ENCODE measurements at regions not wholly inside any gene's neighbourhood (a gene's known extent, or its start where the extent isn't known, plus 50 kb on each side); places are given as distances from the start of the nearest gene placed in this dataset.

DNA sequence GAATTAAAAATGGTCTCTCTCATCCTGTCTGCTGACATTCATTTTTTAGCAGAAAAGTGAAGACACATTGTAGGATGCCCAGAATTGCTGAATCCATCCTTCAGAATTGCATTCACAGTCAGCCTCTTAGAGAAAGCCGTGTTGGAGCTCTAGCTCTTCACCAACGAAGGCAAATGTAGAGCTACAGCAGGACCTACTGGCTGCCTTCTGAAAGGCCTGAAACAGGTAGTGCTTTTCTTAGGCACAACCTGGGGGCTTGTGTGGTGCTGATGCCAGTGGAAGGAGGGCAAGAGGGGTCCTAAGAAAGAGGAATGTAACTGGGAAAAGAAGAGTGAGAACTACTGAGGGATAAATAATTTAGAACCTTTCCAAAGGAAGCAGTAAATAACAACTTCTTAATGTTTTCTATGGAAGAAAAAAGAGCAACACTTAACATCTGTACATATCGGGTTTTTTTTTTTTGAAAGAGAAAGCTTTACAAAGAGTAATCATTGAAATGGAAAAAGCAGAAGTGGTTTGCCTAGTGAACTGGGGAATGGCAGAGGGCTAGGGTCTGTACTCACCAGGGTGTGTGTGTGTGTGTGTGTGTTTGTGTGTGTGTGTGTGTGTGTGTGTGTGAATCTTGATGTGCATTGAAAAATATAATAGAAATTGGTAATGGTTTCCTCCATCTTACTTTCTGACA is 297.8 kb downstream of the SATB1 start:
- no peak overlapping the region for H3K27ac ChIP-seq

GRCh38 chr3:18126772-18127171 is 298.4 kb downstream of the SATB1 start:
- H3K4me1 ChIP-seq = no peaks in the 10 kb centered on the region
- no peak for DNase-seq
- intact Hi-C loops (cut with DNase I; ENCODE audit: low total_unique reads) = no loop called here
- H3K36me3 ChIP-seq = no peaks in the 10 kb centered on the region
- no peak overlapping the region for H3K27ac ChIP-seq
- 81 to 86% (median 82%) methylated on average over 5 of the region's 5 CpGs for WGBS, 5 donors
- H3K4me3 ChIP-seq = no peak overlapping the region
- H3K27me3 ChIP-seq = no peaks in the 10 kb centered on the region
- no peaks in the 10 kb centered on the region for H3K9me3 ChIP-seq
- TF ChIP-seq POLR2AphosphoS5 (IDR thresholded peaks at IDR 0.05) = no peak
- TF ChIP-seq POLR2A (IDR thresholded peaks at IDR 0.05) = no peak

More for the DNA sequence above, 297.8 kb downstream of the SATB1 start:
- DNase-seq = no peak
- TF ChIP-seq EP300 (IDR thresholded peaks at IDR 0.05) (no peak), POLR2AphosphoS5 (IDR thresholded peaks at IDR 0.05) (no peak), CTCF (IDR thresholded peaks at IDR 0.05) (no peak)
- no peaks in the 10 kb centered on the region for H3K9me3 ChIP-seq
- no peaks in the 10 kb centered on the region for H3K27me3 ChIP-seq
- no peak overlapping the region for H3K4me3 ChIP-seq
- intact Hi-C loops (cut with DNase I; ENCODE audit: low total_unique reads) = no loop called here
- H3K4me1 ChIP-seq = no peaks in the 10 kb centered on the region
- no peaks in the 10 kb centered on the region for H3K36me3 ChIP-seq
- WGBS, 5 donors = 68 to 77% (median 72%) methylated on average over 3 of the region's 3 CpGs

DNA sequence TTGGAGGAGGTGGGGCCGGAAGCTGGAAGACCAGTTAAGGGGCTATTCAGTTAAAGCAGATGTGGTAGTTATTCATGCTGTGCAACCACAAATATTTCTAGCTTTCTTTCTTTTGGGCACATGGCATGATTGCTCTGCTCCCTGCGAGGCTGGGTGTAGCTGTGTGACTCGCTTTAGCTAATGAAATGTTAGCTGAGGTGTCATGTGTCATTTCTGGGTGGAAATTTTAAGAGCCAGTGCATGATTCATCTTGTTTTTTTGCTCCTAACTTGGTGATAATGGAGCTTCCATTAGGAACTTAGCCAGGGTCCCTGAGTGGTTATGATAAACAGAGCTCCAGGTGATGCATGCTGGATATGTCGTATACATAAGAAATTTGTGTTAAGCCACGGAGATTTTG is 300.6 kb downstream of the SATB1 start:
- WGBS, 5 donors = 72 to 79% (median 77%) methylated on average over 5 of the region's 5 CpGs

DNA sequence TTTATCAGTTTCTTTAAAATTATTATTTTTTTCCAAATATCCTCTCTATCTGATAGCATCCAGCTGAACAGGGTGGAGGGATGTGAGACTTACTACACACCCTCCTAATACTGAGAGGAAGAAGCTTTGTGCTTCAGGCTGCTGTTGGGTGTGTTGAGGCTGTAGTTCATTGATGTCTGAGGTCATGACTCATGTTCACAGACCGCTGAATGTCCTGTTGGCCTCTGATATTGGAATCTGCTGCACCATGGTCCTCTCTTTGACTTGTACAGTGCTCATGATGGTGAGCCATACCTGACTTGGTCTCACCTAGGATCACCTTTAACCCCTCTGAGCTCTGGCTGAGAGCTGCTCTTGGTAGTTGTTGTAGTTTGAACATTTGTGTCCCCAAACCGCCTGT is 302.9 kb downstream of the SATB1 start:
- TF ChIP-seq CTCF (IDR thresholded peaks at IDR 0.05) = no peak
- TF ChIP-seq EP300 (IDR thresholded peaks at IDR 0.05) = no peak
- TF ChIP-seq POLR2AphosphoS5 (IDR thresholded peaks at IDR 0.05) = no peak
- no peak for TF ChIP-seq POLR2A (IDR thresholded peaks at IDR 0.05)
- WGBS, 5 donors = 70 to 86% (median 83%) methylated on average over 2 of the region's 2 CpGs
- DNase-seq = no peak

More for the DNA sequence above, 300.6 kb downstream of the SATB1 start:
- H3K36me3 ChIP-seq = no peaks in the 10 kb centered on the region
- no peak for TF ChIP-seq CTCF (IDR thresholded peaks at IDR 0.05)
- no peak for TF ChIP-seq EP300 (IDR thresholded peaks at IDR 0.05)
- TF ChIP-seq POLR2A (IDR thresholded peaks at IDR 0.05) = no peak
- TF ChIP-seq POLR2AphosphoS5 (IDR thresholded peaks at IDR 0.05) = no peak
- no peaks in the 10 kb centered on the region for H3K4me1 ChIP-seq
- intact Hi-C loops (cut with DNase I; ENCODE audit: low total_unique reads) = no loop called here
- H3K9me3 ChIP-seq = no peaks in the 10 kb centered on the region
- no peaks in the 10 kb centered on the region for H3K27me3 ChIP-seq
- H3K27ac ChIP-seq = no peak overlapping the region
- DNase-seq = no peak
- H3K4me3 ChIP-seq = no peak overlapping the region

DNA sequence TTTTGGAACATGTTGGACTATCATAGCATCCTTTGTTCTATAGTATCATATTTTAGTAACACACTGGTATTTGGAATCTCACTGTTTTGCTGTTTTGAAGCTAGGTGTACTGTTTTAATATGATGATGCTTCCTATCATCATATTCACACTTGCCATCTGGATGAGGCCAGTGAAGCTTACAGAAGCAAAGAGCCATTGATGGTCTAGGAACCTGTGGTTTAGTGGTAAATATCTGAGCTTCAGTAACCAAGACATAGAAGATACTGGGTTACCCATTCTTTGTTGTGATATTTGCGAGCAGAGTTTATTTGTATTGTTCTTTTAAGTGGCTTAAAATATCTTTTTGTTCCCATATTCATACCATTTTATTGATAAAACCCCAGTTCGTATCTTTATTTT is 304.1 kb downstream of the SATB1 start:
- Histone ChIP-seq H3K27me3 (no peaks in the 10 kb centered on the region), H3K36me3 (no peaks in the 10 kb centered on the region), H3K4me1 (no peaks in the 10 kb centered on the region), H3K27ac (no peak overlapping the region), H3K9me3 (no peaks in the 10 kb centered on the region), H3K4me3 (no peak overlapping the region)
- 87 to 94% (median 91%) methylated on average over 2 of the region's 2 CpGs for WGBS, 5 donors
- TF ChIP-seq EP300 (IDR thresholded peaks at IDR 0.05) (no peak), POLR2AphosphoS5 (IDR thresholded peaks at IDR 0.05) (no peak), POLR2A (IDR thresholded peaks at IDR 0.05) (no peak), CTCF (IDR thresholded peaks at IDR 0.05) (no peak)
- DNase-seq = no peak
- intact Hi-C loops (cut with DNase I; ENCODE audit: low total_unique reads) = no loop called here

More for the DNA sequence above, 302.9 kb downstream of the SATB1 start:
- Histone ChIP-seq H3K27me3 (no peaks in the 10 kb centered on the region), H3K27ac (no peak overlapping the region), H3K36me3 (no peaks in the 10 kb centered on the region), H3K4me3 (no peak overlapping the region), H3K9me3 (no peaks in the 10 kb centered on the region), H3K4me1 (no peaks in the 10 kb centered on the region)
- intact Hi-C loops (cut with DNase I; ENCODE audit: low total_unique reads) = no loop called here

Data from stomach (tissue), 8 donors.